Urinary bladder (tissue), 4 donors: ENCODE measurements at regions not wholly inside any gene's neighbourhood (a gene's known extent, or its start where the extent isn't known, plus 50 kb on each side); places are given as distances from the start of the nearest gene placed in this dataset. TPM values are rescaled to one million over a fixed set of nuclear protein-coding genes. Genes with fewer than 3 reads are reported as not detected.

Experiments used
- DNase-seq: peaks from one replicate; pipeline ENCODE4 v3.0.0-alpha.2; 2015; ENCODE audit errors: extremely low spot score
- H3K27ac ChIP-seq: one replicate; pipeline ENCODE4 v1.5.1; 2013; ENCODE audit warnings: low read depth, mild to moderate bottlenecking, moderate library complexity
- H3K36me3 ChIP-seq: one replicate; pipeline ENCODE4 v1.6.1; 2013; ENCODE audit warnings: mild to moderate bottlenecking, moderate library complexity; ENCODE audit not compliant: insufficient read depth
- H3K4me1 ChIP-seq: one replicate; pipeline ENCODE4 v1.6.1; 2013; ENCODE audit warnings: mild to moderate bottlenecking, moderate library complexity; ENCODE audit not compliant: insufficient read depth
- H3K4me3 ChIP-seq: one replicate; pipeline ENCODE4 v1.5.1; 2013; ENCODE audit warnings: low read depth, low read length
- WGBS: extraction: QIAGEN DNeasy Blood & Tissue Kit; methylation state at CpG from one replicate; pipeline ENCODE4 v1.1.7; 2013; 5-methylcytosine and 5-hydroxymethylcytosine counted together
- small RNA-seq: library from RNA; depleted of rRNA; stranded (forward); fragments of <200 nt; gene quantifications from one replicate; pipeline ENCODE3, GENCODE V24; 2014
- donor health status: healthy with polysubstance abuse.
- donor health status: healthy.

GRCh38 chr6:139425780-139426179 is 51.3 kb upstream of the CITED2 start:
- no peaks in the 10 kb centered on the region for H3K36me3 ChIP-seq
- no peaks in the 10 kb centered on the region for H3K4me1 ChIP-seq
- no peak overlapping the region for H3K27ac ChIP-seq
- 86% methylated on average over 2 of the region's 2 CpGs for WGBS
- DNase-seq: no peak
- H3K4me3 ChIP-seq: no peak overlapping the region

GRCh38 chr6:139423971-139424667 is 49.7 kb upstream of the CITED2 start:
- H3K4me3 ChIP-seq: no peak overlapping the region
- no peaks in the 10 kb centered on the region for H3K36me3 ChIP-seq
- WGBS: 87% methylated on average over 12 of the region's 12 CpGs
- DNase-seq: no peak
- no peak overlapping the region for H3K27ac ChIP-seq
- no peaks in the 10 kb centered on the region for H3K4me1 ChIP-seq

Small RNAs in the stretch of these regions (small RNA-seq; reads per million reads assigned to genes)
- gene AL357080.1 (not detected), gene MIR3668 (not detected), gene MIR4465 (not detected), gene RN7SKP106 (not detected), gene RNA5SP220 (not detected)
